ENCODE measurements at regions not wholly inside any gene's neighbourhood (a gene's known extent, or its start where the extent isn't known, plus 50 kb on each side); places are given as distances from the start of the nearest gene placed in this dataset.

GRCh38 chr14:55514819-55515490 is 65.1 kb upstream of the KTN1 start:
- TF ChIP-seq CTCF (IDR thresholded peaks at IDR 0.05), result no peak
- TF ChIP-seq POLR2A (IDR thresholded peaks at IDR 0.05), result no peak
